ENCODE measurements at regions not wholly inside any gene's neighbourhood (a gene's known extent, or its start where the extent isn't known, plus 50 kb on each side); places are given as distances from the start of the nearest gene placed in this dataset.
A peak's percentile ranks its signal among the peaks of the same experiment; 100 is the strongest.
"Not testable (repeated sequence)": the region's sequence is repeated elsewhere in the genome, so short reads cannot be mapped to it uniquely, and the experiment has no call there.

DNA sequence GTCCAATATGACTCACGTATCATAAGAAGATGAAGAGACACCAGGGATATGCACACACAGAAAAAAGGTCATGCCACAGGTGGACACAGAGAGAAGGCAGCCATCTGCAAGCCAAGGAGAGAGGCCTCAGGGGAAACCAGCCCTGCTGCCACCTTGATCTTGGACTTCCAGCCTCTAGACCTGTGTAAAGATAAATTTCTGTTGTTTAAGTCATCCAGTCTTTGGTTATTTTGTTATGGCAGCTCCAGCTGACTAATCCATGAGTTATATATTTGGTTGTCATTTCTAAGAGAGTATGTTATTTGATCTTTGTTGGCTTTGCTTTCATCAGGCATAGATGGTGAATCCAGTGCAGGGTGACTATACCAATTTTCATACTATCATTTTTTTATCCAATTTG lies 130.2 kb upstream of the DAP start:
- H3K36me3 Mint-ChIP-seq = no peaks in the 10 kb centered on the region
- no peak for ATAC-seq
- DNase-seq (ENCODE audit: low spot score in 2 of 2) = no peak
- H3K27ac Mint-ChIP-seq = no peak overlapping the region
- no peak overlapping the region for H3K4me3 Mint-ChIP-seq
- H3K9me3 Mint-ChIP-seq = no peaks in the 10 kb centered on the region
- H3K4me1 Mint-ChIP-seq = no peaks in the 10 kb centered on the region

DNA sequence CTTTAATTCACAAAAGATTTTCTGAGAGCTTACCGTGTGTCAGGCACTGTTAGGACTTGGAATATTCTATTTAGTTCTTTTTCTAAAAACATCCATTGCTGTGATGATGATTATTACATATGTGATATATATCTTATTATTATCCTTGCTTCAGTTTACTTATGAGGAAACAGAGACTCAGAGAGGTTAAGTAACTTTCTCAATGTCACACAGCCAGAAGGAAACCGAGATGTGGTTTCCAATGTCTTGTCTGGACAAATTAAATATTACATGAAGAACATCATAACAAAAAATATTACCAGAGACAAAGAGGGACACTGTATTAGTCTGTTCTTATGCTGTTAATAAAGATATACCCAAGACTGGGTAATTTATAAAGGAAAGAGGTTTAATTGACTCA lies 125.5 kb upstream of the DAP start:
- H3K27ac Mint-ChIP-seq = no peak overlapping the region
- no peak for DNase-seq (ENCODE audit: low spot score in 2 of 2)
- peaks cover 7% of the 10 kb centered on the region for H3K9me3 Mint-ChIP-seq
- H3K4me1 Mint-ChIP-seq = no peaks in the 10 kb centered on the region
- H3K4me3 Mint-ChIP-seq = no peak overlapping the region
- H3K36me3 Mint-ChIP-seq = no peaks in the 10 kb centered on the region
- ATAC-seq = no peak

DNA sequence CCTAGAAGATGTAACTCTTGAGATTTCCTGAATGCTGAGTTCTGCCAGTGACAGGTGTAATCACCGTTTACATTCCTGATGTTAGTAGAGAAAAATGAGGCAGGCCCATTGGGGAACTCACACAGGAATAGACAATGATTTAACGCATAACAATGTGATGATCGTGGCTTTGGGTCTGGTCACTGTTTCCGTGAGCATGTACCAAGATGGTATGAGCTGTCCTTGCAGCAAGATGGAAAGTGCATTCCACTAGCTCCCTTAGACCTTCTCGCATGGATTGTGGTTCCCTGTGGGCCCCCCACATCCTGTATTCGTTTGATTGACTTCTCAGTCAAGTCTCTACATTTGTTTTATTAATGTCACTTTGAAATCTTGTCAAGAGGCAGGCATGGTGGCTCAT lies 124.0 kb upstream of the DAP start:
- Mint-ChIP-seq H3K36me3 (no peaks in the 10 kb centered on the region), H3K9me3 (peaks cover 7% of the 10 kb centered on the region), H3K4me3 (no peak overlapping the region), H3K4me1 (no peaks in the 10 kb centered on the region), H3K27ac (no peak overlapping the region)
- ATAC-seq = no peak
- no peak for DNase-seq (ENCODE audit: low spot score in 2 of 2)

DNA sequence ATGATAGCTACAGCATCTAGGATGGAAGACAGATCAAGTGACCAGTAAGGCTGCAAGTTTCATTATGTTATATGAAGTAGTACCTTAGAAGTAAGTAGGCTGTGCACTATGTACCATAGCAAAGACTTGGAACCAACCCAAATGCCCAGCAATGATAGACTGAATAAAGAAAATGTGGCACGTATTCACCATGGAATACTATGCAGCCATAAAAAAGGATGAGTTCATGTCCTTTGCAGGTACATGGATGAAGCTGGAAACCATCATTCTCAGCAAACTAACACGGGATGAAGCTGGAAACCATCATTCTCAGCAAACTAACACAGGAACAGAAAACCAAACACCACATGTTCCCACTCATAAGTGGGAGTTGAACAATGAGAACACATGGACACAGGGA lies 122.9 kb upstream of the DAP start:
- not testable (repeated sequence) for H3K36me3 Mint-ChIP-seq; ATAC-seq; H3K27ac Mint-ChIP-seq; H3K4me1 Mint-ChIP-seq; DNase-seq (ENCODE audit: low spot score in 2 of 2); H3K4me3 Mint-ChIP-seq; H3K9me3 Mint-ChIP-seq

DNA sequence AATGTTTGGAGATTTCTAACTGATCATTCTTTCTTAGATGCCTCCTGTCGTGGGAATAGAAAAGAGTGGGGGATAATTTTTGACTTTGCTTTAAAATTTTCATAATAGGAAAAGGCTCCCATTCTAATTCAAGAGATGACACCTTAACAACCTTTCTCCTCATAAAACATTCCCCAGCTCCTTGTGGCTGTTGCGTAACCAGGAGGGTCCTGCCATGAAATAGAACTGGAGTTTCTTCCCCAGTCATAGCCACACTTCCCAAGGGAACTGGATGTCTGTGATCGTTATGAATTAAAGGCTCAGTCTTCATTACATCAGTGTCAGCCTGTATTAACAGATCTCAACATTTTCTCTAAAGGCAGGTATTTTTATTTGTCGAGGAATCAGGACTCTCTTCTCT lies 119.9 kb upstream of the DAP start:
- Mint-ChIP-seq H3K9me3 (peaks cover 7% of the 10 kb centered on the region), H3K27ac (no peak overlapping the region), H3K36me3 (no peaks in the 10 kb centered on the region), H3K4me3 (no peak overlapping the region), H3K4me1 (no peaks in the 10 kb centered on the region)
- ATAC-seq (no peak), DNase-seq (ENCODE audit: low spot score in 2 of 2) (no peak)

DNA sequence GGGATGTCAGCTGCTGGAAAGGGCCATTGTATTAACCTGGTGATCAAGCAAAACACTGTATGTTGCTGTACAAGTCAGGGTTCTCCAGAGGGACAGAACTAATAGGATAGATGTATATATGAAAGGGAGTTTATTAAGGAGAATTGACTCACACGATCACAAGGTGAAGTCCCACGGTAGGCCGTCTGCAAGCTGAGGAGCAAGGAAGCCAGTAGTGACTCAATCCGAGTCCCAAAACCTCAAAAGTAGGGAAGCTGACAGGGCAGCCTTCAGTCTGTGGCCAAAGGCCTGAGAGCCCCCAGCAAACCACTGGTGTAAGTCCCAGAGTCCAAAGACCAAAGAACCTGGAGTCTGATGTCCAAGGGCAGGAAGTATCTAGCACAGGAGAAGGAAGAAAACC lies 116.0 kb upstream of the DAP start:
- H3K4me1 Mint-ChIP-seq; H3K4me3 Mint-ChIP-seq; DNase-seq (ENCODE audit: low spot score in 2 of 2); H3K27ac Mint-ChIP-seq; H3K36me3 Mint-ChIP-seq; H3K9me3 Mint-ChIP-seq; ATAC-seq: not testable (repeated sequence)

DNA sequence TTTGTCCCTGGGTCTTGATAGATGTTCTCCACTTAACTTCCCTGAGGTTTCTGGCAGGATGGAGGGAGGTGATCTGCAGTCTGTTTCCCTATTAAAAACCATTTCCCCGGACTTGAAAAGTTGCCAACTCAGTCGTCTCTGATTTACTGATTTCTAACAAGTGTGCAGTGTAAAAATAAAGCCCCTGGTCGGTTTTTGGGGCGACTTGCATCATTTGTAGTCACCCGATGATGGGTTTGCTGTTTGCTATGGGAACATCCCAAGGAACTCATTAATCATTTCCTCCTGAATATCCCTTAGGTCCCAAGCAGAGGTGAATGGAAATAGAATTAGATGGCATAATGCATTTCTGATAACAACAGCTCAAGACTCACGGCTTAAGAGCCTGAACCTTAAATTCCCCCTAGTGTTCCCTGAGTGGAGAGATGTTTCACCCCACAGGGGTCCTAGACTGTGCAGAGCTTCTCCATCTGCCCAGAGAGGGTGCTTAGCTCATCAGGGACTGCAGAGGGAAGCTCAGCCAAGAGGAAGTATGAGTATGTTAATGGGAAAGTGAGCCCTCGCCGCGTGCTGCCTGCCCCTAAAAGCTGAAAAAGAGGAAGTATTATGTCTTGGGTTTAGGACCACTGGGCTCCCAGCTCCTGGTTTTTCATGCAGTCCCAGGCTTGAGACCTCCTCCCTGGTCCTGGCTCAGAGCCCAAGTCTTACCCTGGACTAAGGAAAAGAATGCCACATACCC lies 115.1 kb upstream of the DAP start:
- no peak for DNase-seq (ENCODE audit: low spot score in 2 of 2)
- ATAC-seq = no peak
- Mint-ChIP-seq H3K9me3 (no peaks in the 10 kb centered on the region), H3K4me3 (no peak overlapping the region), H3K4me1 (no peaks in the 10 kb centered on the region), H3K27ac (no peak overlapping the region), H3K36me3 (no peaks in the 10 kb centered on the region)

DNA sequence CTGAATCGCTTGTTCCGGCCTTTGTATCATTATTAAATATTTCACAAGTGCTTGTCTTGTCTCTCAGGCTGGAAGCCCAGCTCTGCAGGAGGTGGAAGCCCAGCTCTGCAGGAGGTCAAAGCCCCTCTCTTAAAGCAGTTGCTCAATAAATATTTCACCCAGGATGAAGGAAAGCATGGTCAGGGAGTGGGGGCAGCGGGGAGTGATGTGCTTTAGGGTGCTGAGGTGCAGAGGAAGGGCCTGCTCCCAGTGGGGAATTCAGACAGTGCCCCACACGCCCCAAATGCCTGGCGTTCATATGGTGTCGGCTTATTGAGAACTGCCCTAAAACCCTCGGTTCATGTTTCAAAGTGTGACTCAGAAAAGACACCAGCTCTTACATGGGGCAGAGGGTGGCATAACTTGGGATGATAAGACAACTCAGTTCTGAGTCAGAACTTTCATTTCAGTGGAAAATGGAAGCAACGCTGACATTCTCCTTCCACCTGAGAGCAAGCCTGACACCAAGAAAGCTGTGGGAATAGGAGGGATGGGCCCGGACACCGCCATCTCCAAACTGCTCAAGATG lies 114.3 kb upstream of the DAP start:
- ATAC-seq (no peak), DNase-seq (ENCODE audit: low spot score in 2 of 2) (no peak)
- Mint-ChIP-seq H3K36me3 (no peaks in the 10 kb centered on the region), H3K4me3 (no peak overlapping the region), H3K9me3 (no peaks in the 10 kb centered on the region), H3K4me1 (no peaks in the 10 kb centered on the region), H3K27ac (no peak overlapping the region)

DNA sequence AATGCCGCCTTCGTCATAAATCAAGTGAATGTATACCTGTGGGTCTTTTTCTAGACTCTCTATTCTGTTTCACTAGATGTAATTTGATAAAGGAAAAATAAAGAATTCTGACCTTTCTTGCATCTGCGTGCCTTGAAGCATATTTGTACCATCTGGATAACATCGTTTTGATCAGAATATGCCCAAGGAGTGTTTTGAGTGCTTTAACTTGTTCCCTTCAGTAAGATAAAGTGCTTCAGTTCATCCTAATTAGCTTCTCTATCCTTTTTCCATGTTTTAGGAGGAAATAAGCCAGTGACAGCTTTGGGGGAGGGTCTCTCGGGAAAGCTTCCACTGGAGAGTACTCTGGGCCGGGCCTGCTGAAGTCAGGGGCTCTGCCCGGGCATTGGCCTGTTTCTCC lies 113.5 kb upstream of the DAP start:
- H3K36me3 Mint-ChIP-seq = no peaks in the 10 kb centered on the region
- H3K27ac Mint-ChIP-seq = no peak overlapping the region
- no peak for ATAC-seq
- DNase-seq (ENCODE audit: low spot score in 2 of 2) = no peak
- no peaks in the 10 kb centered on the region for H3K4me1 Mint-ChIP-seq
- H3K9me3 Mint-ChIP-seq = no peaks in the 10 kb centered on the region
- H3K4me3 Mint-ChIP-seq = no peak overlapping the region

DNA sequence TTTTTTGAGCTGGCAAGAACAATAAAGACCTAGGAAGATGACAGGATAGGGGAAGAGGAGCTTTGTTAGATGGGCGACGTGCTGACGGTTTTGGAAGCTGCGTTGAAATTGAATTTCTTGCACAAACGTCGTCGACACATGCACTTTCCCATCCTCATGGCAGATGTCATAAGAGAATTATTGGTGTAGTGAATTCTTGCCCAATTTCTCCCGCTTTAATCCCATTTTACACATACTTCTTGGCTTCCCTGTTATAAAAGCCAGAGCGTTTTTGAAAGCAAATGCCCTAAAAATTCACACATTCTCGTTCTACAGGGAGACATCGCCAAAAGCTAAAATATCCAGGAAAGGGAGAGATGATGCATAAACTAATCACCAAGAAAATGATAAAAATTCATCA lies 109.8 kb upstream of the DAP start:
- Mint-ChIP-seq H3K9me3 (no peaks in the 10 kb centered on the region), H3K4me1 (no peaks in the 10 kb centered on the region), H3K27ac (no peak overlapping the region), H3K36me3 (no peaks in the 10 kb centered on the region), H3K4me3 (no peak overlapping the region)
- ATAC-seq = no peak
- no peak for DNase-seq (ENCODE audit: low spot score in 2 of 2)

DNA sequence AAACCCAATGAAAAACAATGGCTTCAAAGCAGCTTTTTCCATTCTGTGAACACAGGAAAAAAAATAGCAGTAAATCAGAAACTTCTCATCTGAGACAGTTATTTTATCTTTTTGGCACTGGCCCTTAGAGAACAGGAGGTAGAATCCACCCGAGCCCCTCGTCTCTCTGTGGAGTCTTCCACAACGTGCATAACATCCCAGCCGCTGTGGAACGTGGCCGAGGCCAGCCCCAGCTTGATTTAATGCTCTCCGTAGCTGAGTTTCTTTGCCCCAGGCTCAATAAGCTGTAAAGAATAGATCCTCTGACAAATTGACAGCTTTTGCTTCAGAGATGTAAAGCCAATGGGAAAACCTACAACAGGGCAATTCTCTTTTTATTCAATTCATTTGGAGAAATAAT lies 107.9 kb upstream of the DAP start:
- ATAC-seq (no peak), DNase-seq (ENCODE audit: low spot score in 2 of 2) (no peak)
- Mint-ChIP-seq H3K36me3 (no peaks in the 10 kb centered on the region), H3K4me3 (no peak overlapping the region), H3K4me1 (no peaks in the 10 kb centered on the region), H3K27ac (no peak overlapping the region), H3K9me3 (no peaks in the 10 kb centered on the region)

DNA sequence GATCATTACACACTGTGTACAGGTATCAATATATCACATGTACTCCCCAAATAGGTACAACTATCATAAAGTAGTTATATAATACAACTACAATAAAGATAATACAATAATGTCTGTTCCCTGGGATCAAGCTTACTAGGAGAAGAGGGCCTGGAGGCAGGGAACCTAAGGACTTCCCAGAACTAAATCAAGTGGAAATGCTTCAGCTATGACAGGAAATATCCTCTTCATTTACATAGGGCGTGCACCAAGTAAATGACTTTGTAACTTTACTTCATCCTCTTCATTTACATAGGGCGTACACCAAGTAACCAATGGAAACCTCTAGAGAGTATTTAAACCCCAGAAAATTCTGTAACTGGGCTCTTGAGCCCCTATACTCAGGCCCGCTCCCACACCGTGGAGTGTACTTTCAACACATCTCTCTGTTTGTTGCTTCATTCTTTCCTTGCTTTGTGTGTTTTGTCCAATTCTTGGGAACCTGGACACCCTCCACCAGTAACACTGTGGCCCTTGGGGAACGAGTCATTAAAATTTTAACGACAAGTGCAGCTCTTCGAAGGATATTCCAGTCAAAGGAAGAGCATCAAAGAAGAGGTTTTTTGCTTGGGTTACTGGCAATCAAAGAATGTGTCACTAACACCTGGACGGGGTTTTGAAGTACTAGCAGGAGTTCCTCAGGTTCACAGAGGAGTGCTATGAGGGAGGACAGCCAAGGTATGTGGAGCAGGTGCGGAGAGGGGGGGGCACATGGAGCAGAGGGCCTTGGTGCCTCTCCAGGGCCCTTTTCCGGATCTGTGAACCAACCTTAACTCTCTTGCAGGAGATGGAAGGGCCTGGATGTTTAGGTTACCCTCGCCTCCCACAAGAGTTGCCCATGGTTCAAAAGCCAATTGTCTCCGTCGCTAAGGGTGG lies 106.6 kb upstream of the DAP start:
- no peak for ATAC-seq
- H3K36me3 Mint-ChIP-seq = no peaks in the 10 kb centered on the region
- H3K27ac Mint-ChIP-seq = no peak overlapping the region

DNA sequence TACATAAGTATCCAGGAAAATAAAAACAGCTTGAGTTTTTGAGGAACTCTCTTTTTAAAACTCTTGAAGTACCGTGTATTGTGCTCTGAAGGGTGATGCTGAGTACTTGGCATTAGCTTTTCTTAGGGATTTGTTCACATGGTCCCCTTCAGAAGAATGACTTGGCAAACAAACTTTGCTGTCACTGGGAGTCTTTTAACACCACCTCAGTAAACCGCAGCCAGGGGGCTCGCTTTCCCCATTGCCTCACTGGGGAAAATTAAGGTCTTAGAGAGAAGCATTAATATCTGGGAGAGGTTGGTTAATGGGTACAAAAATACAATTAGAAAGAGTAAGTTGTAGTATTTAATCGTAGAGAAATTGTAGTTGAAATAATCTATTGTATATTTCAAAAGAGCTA lies 105.9 kb upstream of the DAP start:
- no peaks in the 10 kb centered on the region for H3K4me1 Mint-ChIP-seq
- DNase-seq (ENCODE audit: low spot score in 2 of 2) = no peak
- no peak overlapping the region for H3K4me3 Mint-ChIP-seq
- no peaks in the 10 kb centered on the region for H3K36me3 Mint-ChIP-seq
- no peak for ATAC-seq
- no peak overlapping the region for H3K27ac Mint-ChIP-seq
- no peaks in the 10 kb centered on the region for H3K9me3 Mint-ChIP-seq

More for the DNA sequence above, 106.6 kb upstream of the DAP start:
- Mint-ChIP-seq H3K4me1 (no peaks in the 10 kb centered on the region), H3K9me3 (no peaks in the 10 kb centered on the region), H3K4me3 (no peak overlapping the region)
- DNase-seq (ENCODE audit: low spot score in 2 of 2) = no peak

DNA sequence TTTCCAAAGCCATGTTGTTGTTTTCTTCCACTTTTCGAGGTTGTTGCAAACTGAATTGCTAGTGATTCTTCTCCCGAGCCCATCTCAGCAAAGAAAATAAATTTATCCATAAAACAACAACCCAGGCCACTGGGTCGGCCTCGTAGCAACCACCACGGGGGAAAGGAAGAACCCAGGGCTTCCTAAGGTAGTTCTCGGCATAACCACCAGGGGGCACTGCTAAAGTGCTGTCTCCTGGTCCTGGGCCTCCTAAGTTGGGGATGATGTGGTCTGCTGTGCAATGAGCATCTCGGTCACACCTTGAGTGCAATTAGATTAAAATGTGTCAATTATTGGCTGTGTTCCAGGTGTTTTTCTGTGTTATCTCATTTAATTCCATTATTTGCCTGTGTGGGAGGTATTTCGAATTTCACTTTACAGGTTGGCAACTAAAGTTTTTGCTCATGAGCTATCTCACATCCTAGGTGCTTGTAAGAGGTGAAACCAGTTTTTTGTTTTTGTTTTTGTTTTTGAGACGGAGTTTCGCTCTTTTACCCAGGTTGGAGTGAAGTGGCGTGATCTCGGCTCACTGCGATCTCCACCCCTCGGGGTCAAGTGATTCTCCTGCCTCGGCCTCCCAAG lies 102.8 kb upstream of the DAP start:
- no peak overlapping the region for H3K27ac Mint-ChIP-seq
- ATAC-seq (peak; percentile 68), DNase-seq (ENCODE audit: low spot score in 2 of 2) (peak; percentile 50 to 80)
- no peaks in the 10 kb centered on the region for H3K4me1 Mint-ChIP-seq
- H3K4me3 Mint-ChIP-seq = no peak overlapping the region
- no peaks in the 10 kb centered on the region for H3K9me3 Mint-ChIP-seq
- H3K36me3 Mint-ChIP-seq = no peaks in the 10 kb centered on the region

DNA sequence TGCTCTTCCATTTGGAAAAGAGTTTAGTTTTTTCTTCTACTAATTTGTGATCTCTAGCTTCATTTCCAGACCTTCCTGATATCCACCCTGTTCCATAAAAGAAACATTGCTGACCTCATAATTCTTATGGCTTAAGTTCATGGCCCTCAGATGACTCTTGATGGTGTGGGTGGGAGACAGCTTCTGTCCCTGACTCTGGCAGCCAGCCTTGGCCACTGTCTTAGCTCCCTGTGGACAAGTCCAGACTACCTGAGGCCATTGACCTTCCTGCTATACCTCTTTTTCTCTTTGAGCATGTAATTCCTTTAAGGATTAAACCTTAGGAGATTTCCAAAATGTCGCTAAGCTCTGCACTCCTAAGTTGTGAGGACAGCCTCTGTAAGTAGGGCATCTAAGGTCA lies 101.1 kb upstream of the DAP start:
- Mint-ChIP-seq H3K9me3 (no peaks in the 10 kb centered on the region), H3K36me3 (no peaks in the 10 kb centered on the region), H3K4me1 (peaks cover 3% of the 10 kb centered on the region), H3K4me3 (no peak overlapping the region), H3K27ac (no peak overlapping the region)
- no peak for ATAC-seq
- DNase-seq (ENCODE audit: low spot score in 2 of 2) = no peak

Data from stimulated activated effector memory CD8-positive, alpha-beta T cell treated with anti-CD3 and anti-CD28 coated beads, Interleukin-12 subunit alpha, Interleukin-12 subunit beta, amount 100 ng/mL, for 72 hours (primary cell).